ENCODE measurements at regions not wholly inside any gene's neighbourhood (a gene's known extent, or its start where the extent isn't known, plus 50 kb on each side); places are given as distances from the start of the nearest gene placed in this dataset.

GRCh38 chr14:53735916-53736315, 220.7 kb downstream of the BMP4 start:
- Histone ChIP-seq H4K20me1 (ENCODE audit: insufficient read depth, low read length) (no peaks in the 10 kb centered on the region), H2AFZ (ENCODE audit: low read length) (no peak overlapping the region), H3K79me2 (ENCODE audit: insufficient read depth, low read length) (no peaks in the 10 kb centered on the region)

GRCh38 chr14:53723221-53723620, 233.4 kb downstream of the BMP4 start:
- Histone ChIP-seq H3K27ac (ENCODE audit: low read depth, low read length, poor library complexity, severe bottlenecking) (no peak overlapping the region), H3K27me3 (ENCODE audit: insufficient read depth, low read length) (no peaks in the 10 kb centered on the region; the same call in 1 of the 2 replicates), H3K4me3 (ENCODE audit: low read depth, low read length, poor library complexity, severe bottlenecking) (no peak overlapping the region), H3K79me2 (ENCODE audit: insufficient read depth, low read length) (no peaks in the 10 kb centered on the region), H3F3A (ENCODE audit: insufficient read depth, low read length) (no peaks in the 10 kb centered on the region), H3K36me3 (ENCODE audit: insufficient read depth, low read length) (no peaks in the 10 kb centered on the region), H4K20me1 (ENCODE audit: insufficient read depth, low read length) (no peaks in the 10 kb centered on the region), H3K4me2 (ENCODE audit: low read length) (no peak overlapping the region), H2AFZ (ENCODE audit: low read length) (no peak overlapping the region), H3K9me3 (ENCODE audit: low read length) (no peaks in the 10 kb centered on the region), H3K9ac (ENCODE audit: low read length) (no peak overlapping the region), H3K9me2 (ENCODE audit: low read depth, low read length) (no peaks in the 10 kb centered on the region), H3K4me1 (ENCODE audit: insufficient read depth, low read length, severe bottlenecking) (no peaks in the 10 kb centered on the region)
- no peak for TF ChIP-seq CTCF (IDR thresholded peaks at IDR 0.05; ENCODE audit: low read length)
- no peak for TF ChIP-seq EZH2 (IDR thresholded peaks at IDR 0.05; ENCODE audit: borderline replicate concordance, low read length)

More at GRCh38 chr14:53735916-53736315, 220.7 kb downstream of the BMP4 start:
- no peaks in the 10 kb centered on the region for H3K27me3 ChIP-seq (ENCODE audit: insufficient read depth, low read length)
- TF ChIP-seq CTCF (IDR thresholded peaks at IDR 0.05; ENCODE audit: low read length), result no peak
- TF ChIP-seq EZH2 (IDR thresholded peaks at IDR 0.05; ENCODE audit: borderline replicate concordance, low read length), result no peak
- H3K36me3 ChIP-seq (ENCODE audit: insufficient read depth, low read length), result no peaks in the 10 kb centered on the region
- H3K9ac ChIP-seq (ENCODE audit: low read length), result no peak overlapping the region
- H3K9me2 ChIP-seq (ENCODE audit: low read depth, low read length), result no peaks in the 10 kb centered on the region
- H3K4me1 ChIP-seq (ENCODE audit: insufficient read depth, low read length, severe bottlenecking), result no peaks in the 10 kb centered on the region
- no peak overlapping the region for H3K27ac ChIP-seq (ENCODE audit: low read depth, low read length, poor library complexity, severe bottlenecking)
- no peaks in the 10 kb centered on the region for H3K9me3 ChIP-seq (ENCODE audit: low read length)
- no peaks in the 10 kb centered on the region for H3F3A ChIP-seq (ENCODE audit: insufficient read depth, low read length)
- no peak overlapping the region for H3K4me3 ChIP-seq (ENCODE audit: low read depth, low read length, poor library complexity, severe bottlenecking)
- H3K4me2 ChIP-seq (ENCODE audit: low read length), result no peak overlapping the region

GRCh38 chr14:53719536-53719935, 237.1 kb downstream of the BMP4 start:
- Histone ChIP-seq H3K9me3 (ENCODE audit: low read length) (no peaks in the 10 kb centered on the region), H3K36me3 (ENCODE audit: insufficient read depth, low read length) (no peaks in the 10 kb centered on the region)

More at GRCh38 chr14:53719536-53719935, 237.1 kb downstream of the BMP4 start:
- H3K27me3 ChIP-seq (ENCODE audit: insufficient read depth, low read length), result no peaks in the 10 kb centered on the region; the same call in 1 of the 2 replicates
- no peaks in the 10 kb centered on the region for H3K9me2 ChIP-seq (ENCODE audit: low read depth, low read length)
- H3K79me2 ChIP-seq (ENCODE audit: insufficient read depth, low read length), result no peaks in the 10 kb centered on the region
- no peak overlapping the region for H3K27ac ChIP-seq (ENCODE audit: low read depth, low read length, poor library complexity, severe bottlenecking)
- no peak overlapping the region for H3K4me3 ChIP-seq (ENCODE audit: low read depth, low read length, poor library complexity, severe bottlenecking)
- TF ChIP-seq CTCF (IDR thresholded peaks at IDR 0.05; ENCODE audit: low read length), result no peak
- H3K4me1 ChIP-seq (ENCODE audit: insufficient read depth, low read length, severe bottlenecking), result no peaks in the 10 kb centered on the region
- no peaks in the 10 kb centered on the region for H3F3A ChIP-seq (ENCODE audit: insufficient read depth, low read length)
- H4K20me1 ChIP-seq (ENCODE audit: insufficient read depth, low read length), result no peaks in the 10 kb centered on the region
- H2AFZ ChIP-seq (ENCODE audit: low read length), result no peak overlapping the region
- no peak overlapping the region for H3K9ac ChIP-seq (ENCODE audit: low read length)
- H3K4me2 ChIP-seq (ENCODE audit: low read length), result no peak overlapping the region
